Uterus (tissue), 2 donors: ENCODE measurements at regions not wholly inside any gene's neighbourhood (a gene's known extent, or its start where the extent isn't known, plus 50 kb on each side); places are given as distances from the start of the nearest gene placed in this dataset.

ENCODE experiments used
- POLR2A ChIP-seq, 2 donors: fragments of 450-650 bp; IDR thresholded peaks; one replicate each; pipeline ENCODE4 v1.6.1; 2016; ENCODE audit warnings: antibody characterized with exemption in 2 of 2, mild to moderate bottlenecking in 1 of 2, moderate library complexity in 1 of 2
- TF ChIP-seq, protein P1 (sequence below), 4 experiments: fragments of 200-600 bp in 2 of 4; fragments of 450-650 bp in 2 of 4; sonication (generic) in 2 of 4; IDR thresholded peaks; one replicate each; pipeline ENCODE4 v1.5.1; 2016 to 2019; ENCODE audit warnings: antibody characterized with exemption in 4 of 4, mild to moderate bottlenecking in 2 of 4, moderate library complexity in 1 of 4

DNA sequence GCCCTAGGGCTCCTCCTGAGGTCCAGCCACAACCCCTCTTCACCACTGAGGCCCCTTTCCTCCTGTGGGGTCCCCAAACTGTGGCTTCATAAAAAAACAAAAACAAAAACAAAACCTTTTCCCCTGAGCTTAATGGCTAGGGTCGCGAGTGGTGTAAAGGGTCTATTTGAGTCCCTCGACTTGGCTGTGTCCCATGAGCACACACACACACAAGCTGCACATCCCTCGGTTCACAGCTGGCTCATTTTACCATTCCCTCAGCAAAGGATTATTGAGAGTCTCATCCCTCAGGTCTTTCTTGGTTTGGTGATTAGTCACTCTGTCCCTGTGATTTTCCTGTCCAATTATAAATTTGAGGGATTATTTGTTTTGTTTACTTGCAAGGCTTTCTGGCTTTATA lies 206.1 kb upstream of the SASH1 start:
- TF ChIP-seq, protein P1, sequence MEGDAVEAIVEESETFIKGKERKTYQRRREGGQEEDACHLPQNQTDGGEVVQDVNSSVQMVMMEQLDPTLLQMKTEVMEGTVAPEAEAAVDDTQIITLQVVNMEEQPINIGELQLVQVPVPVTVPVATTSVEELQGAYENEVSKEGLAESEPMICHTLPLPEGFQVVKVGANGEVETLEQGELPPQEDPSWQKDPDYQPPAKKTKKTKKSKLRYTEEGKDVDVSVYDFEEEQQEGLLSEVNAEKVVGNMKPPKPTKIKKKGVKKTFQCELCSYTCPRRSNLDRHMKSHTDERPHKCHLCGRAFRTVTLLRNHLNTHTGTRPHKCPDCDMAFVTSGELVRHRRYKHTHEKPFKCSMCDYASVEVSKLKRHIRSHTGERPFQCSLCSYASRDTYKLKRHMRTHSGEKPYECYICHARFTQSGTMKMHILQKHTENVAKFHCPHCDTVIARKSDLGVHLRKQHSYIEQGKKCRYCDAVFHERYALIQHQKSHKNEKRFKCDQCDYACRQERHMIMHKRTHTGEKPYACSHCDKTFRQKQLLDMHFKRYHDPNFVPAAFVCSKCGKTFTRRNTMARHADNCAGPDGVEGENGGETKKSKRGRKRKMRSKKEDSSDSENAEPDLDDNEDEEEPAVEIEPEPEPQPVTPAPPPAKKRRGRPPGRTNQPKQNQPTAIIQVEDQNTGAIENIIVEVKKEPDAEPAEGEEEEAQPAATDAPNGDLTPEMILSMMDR (IDR thresholded peaks at IDR 0.05), result no peak
- TF ChIP-seq POLR2A (IDR thresholded peaks at IDR 0.05), result no peak
